Gastroesophageal sphincter (tissue), 4 donors: ENCODE measurements at regions not wholly inside any gene's neighbourhood (a gene's known extent, or its start where the extent isn't known, plus 50 kb on each side); places are given as distances from the start of the nearest gene placed in this dataset.
A peak's percentile ranks its signal among the peaks of the same experiment; 100 is the strongest.
"Not testable (repeated sequence)": the region's sequence is repeated elsewhere in the genome, so short reads cannot be mapped to it uniquely, and the experiment has no call there.

Experiments used
- ATAC-seq: fragments of 150-250 bp; one replicate; pipeline ENCODE4 v1.9.1; 2016; ENCODE audit warnings: mild to moderate bottlenecking, moderate library complexity
- H3K27ac ChIP-seq, 4 donors: fragments of 200-600 bp; sonication (generic) in 3 of 4; 1 replicate in 3 of 4; 2 replicates in 1 of 4; pipeline ENCODE4 v1.5.1; 2016 to 2019
- H3K27me3 ChIP-seq: fragments of 200-600 bp; sonication (generic); one replicate; pipeline ENCODE4 v1.5.1; 2019
- H3K36me3 ChIP-seq, 2 donors: fragments of 200-600 bp; sonication (generic); one replicate each; pipeline ENCODE4 v1.5.1; 2019; ENCODE audit warnings: control low read depth in 1 of 2
- H3K4me1 ChIP-seq, 3 donors: fragments of 200-600 bp; sonication (generic); 1 replicate in 2 of 3; 2 replicates in 1 of 3; pipeline ENCODE4 v1.5.1; 2016 to 2019; ENCODE audit warnings: control low read depth in 2 of 3
- H3K4me3 ChIP-seq, 2 donors: fragments of 200-600 bp; sonication (generic); one replicate each; pipeline ENCODE4 v1.5.1; 2019; ENCODE audit warnings: mild to moderate bottlenecking in 1 of 2, moderate library complexity in 1 of 2
- H3K9me3 ChIP-seq, 3 donors: fragments of 200-600 bp; sonication (generic); one replicate each; pipeline ENCODE4 v1.5.1; 2017 to 2019; ENCODE audit warnings: control low read depth in 2 of 3
- CTCF ChIP-seq, 4 experiments: fragments of 200-600 bp in 2 of 4; fragments of 450-650 bp in 2 of 4; sonication (generic) in 1 of 4; IDR thresholded peaks; one replicate each; pipeline ENCODE4 v1.5.1; 2017 to 2019; ENCODE audit warnings: antibody characterized with exemption in 4 of 4, mild to moderate bottlenecking in 2 of 4, moderate library complexity in 2 of 4
- POLR2A ChIP-seq, 2 donors: fragments of 450-650 bp; IDR thresholded peaks; one replicate each; pipeline ENCODE4 v1.6.1; 2017; ENCODE audit warnings: antibody characterized with exemption in 2 of 2, mild to moderate bottlenecking in 2 of 2, moderate library complexity in 1 of 2
- POLR2AphosphoS5 ChIP-seq: sonication (generic); formaldehyde crosslinking; IDR thresholded peaks from one replicate; pipeline ENCODE4 v1.6.1; 2017; ENCODE audit warnings: antibody characterized with exemption
- WGBS, 2 donors: methylation state at CpG; one replicate each; pipeline ENCODE4 v1.1.5; 2018; ENCODE audit warnings: low coverage in 1 of 2; 5-methylcytosine and 5-hydroxymethylcytosine counted together

DNA sequence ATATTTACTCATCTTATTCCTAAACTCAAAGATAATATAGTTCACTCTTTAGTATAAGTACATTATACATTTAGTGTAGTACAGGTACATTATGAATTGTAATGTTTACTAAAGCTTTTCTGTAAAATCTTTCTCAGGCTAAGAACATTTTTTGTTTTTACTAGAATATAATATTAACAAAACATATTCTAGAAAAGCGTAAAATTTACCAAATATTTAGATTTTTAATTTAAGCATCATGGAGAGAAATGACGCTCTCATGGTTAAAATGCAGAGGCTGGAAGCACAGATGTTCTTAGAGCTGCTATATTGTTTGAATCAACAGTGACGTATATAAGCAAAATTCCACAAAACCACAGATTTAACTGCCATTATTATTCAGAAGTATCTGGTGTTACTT, 54.7 kb upstream of the NBPF15 start:
- H3K36me3 ChIP-seq, ATAC-seq, H3K27me3 ChIP-seq, H3K27ac ChIP-seq, H3K9me3 ChIP-seq, H3K4me3 ChIP-seq, H3K4me1 ChIP-seq: not testable (repeated sequence)
- 50% methylated on average over 1 of the region's 3 CpGs; no CpG with 5 or more reads in 1 of the 2 donors for WGBS, 2 donors

DNA sequence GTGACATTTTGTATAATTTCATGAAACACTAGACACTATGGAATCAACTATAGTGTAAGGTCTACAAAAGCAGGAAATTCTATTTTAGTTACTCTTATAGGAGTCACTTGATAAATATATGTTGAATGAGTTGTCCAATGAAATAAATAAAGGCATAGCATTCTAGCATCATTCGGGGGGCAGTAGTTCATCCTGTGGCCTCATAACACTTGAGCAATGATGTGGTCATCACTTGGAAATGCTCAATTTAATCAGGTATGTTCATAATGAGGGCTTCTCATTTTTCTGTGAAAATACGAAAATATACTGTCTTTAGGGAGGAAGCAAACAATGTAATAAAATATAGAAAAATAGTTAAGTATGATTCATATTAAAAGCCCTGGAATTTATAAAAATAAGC, 55.4 kb upstream of the NBPF15 start:
- not testable (repeated sequence) for H3K36me3 ChIP-seq, H3K4me1 ChIP-seq, H3K9me3 ChIP-seq, H3K27me3 ChIP-seq, H3K4me3 ChIP-seq, ATAC-seq, H3K27ac ChIP-seq
- WGBS, 2 donors, result 100% methylated on average over 1 of the region's 2 CpGs

- ATAC-seq, H3K27ac ChIP-seq, H3K9me3 ChIP-seq, H3K4me3 ChIP-seq, H3K36me3 ChIP-seq, H3K4me1 ChIP-seq, H3K27me3 ChIP-seq: not testable (repeated sequence)
- WGBS, 2 donors, result 63 to 69% methylated on average over 4 to 5 of the region's 9 CpGs
Measured at GRCh38 chr1:144518439-144518838, 57.0 kb upstream of the NBPF15 start.

- H3K36me3 ChIP-seq, H3K9me3 ChIP-seq, H3K27me3 ChIP-seq, H3K4me1 ChIP-seq, H3K4me3 ChIP-seq, ATAC-seq, H3K27ac ChIP-seq: not testable (repeated sequence)
- 63% methylated on average over 1 of the region's 12 CpGs; no CpG with 5 or more reads in 1 of the 2 donors for WGBS, 2 donors
Measured at GRCh38 chr1:144519528-144520189, 58.2 kb upstream of the NBPF15 start.

GRCh38 chr1:144523661-144524407, 62.4 kb upstream of the NBPF15 start:
- H3K4me1 ChIP-seq, result not testable (repeated sequence)

GRCh38 chr1:144532156-144532607, 60.5 kb upstream of the PPIAL4F start:
- ATAC-seq, result peak; percentile 72
- H3K36me3 ChIP-seq, H3K9me3 ChIP-seq, H3K4me3 ChIP-seq, H3K4me1 ChIP-seq, H3K27ac ChIP-seq, H3K27me3 ChIP-seq: not testable (repeated sequence)
- TF ChIP-seq CTCF (IDR thresholded peaks at IDR 0.05), result peak in 3 of 4 experiments; percentile 23 to 57 (median 27)
- 31% methylated on average over 9 of the region's 9 CpGs; no CpG with 5 or more reads in 1 of the 2 donors for WGBS, 2 donors

More at GRCh38 chr1:144523661-144524407, 62.4 kb upstream of the NBPF15 start:
- Histone ChIP-seq H3K4me3 (peak overlapping the region in 1 of 2 donors; percentile 25), H3K27ac (peak overlapping the region in 2 of 4 donors; percentile 78 to 82)
- peak; percentile 99 for ATAC-seq
- H3K36me3 ChIP-seq, H3K9me3 ChIP-seq, H3K27me3 ChIP-seq: not testable (repeated sequence)
- TF ChIP-seq POLR2AphosphoS5 (peak; percentile 48), POLR2A (IDR thresholded peaks at IDR 0.05) (peak in 1 of 2 donors; percentile 31)
- WGBS, 2 donors, result 32% methylated on average over 5 of the region's 33 CpGs; no CpG with 5 or more reads in 1 of the 2 donors

DNA sequence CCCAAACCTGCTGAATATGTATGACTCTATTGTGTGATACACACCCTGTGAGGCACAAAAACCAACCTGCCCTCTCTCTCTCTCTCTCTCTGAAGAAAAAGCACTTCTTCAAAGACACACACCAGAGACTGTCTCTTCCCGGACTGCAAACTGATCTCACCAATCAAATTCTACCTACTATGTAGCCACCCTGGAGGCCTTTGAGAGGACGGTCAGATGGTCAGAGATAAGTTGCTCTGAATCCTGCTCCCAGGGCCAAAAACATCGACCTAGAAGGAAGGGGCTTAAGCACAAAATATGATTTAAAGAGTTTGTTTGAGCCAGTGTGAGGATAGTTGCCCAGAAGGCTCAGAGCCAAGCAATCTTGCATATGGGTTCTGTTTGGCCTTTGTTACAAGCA, 59.2 kb upstream of the PPIAL4F start:
- ATAC-seq, H3K27ac ChIP-seq, H3K4me1 ChIP-seq, H3K9me3 ChIP-seq, H3K27me3 ChIP-seq, H3K36me3 ChIP-seq, H3K4me3 ChIP-seq: not testable (repeated sequence)
- 0 to 74% methylated on average over 1 to 3 of the region's 3 CpGs for WGBS, 2 donors

GRCh38 chr1:144534286-144534685, 58.4 kb upstream of the PPIAL4F start:
- not testable (repeated sequence) for H3K4me1 ChIP-seq, ATAC-seq, H3K9me3 ChIP-seq, H3K27ac ChIP-seq, H3K27me3 ChIP-seq, H3K4me3 ChIP-seq, H3K36me3 ChIP-seq
- WGBS, 2 donors, result 60% methylated on average over 1 of the region's 1 CpG; no CpG with 5 or more reads in 1 of the 2 donors

- H3K27me3 ChIP-seq, result peaks cover 21% of the 10 kb centered on the region
- H3K9me3 ChIP-seq, H3K4me1 ChIP-seq, H3K27ac ChIP-seq, H3K4me3 ChIP-seq, H3K36me3 ChIP-seq, ATAC-seq: not testable (repeated sequence)
- WGBS, 2 donors, result 80% methylated on average over 1 of the region's 1 CpG; no CpG with 5 or more reads in 1 of the 2 donors
Measured at GRCh38 chr1:144536677-144537076, 56.0 kb upstream of the PPIAL4F start.

GRCh38 chr1:144537234-144537633, 55.5 kb upstream of the PPIAL4F start:
- no CpG with 5 or more reads among the region's 5 CpGs for WGBS, 2 donors

GRCh38 chr1:144538736-144539135, 54.0 kb upstream of the PPIAL4F start:
- WGBS, 2 donors, result 56 to 60% methylated on average over 1 to 3 of the region's 6 CpGs
- not testable (repeated sequence) for H3K4me3 ChIP-seq, ATAC-seq, H3K9me3 ChIP-seq, H3K4me1 ChIP-seq, H3K27ac ChIP-seq, H3K36me3 ChIP-seq
- peaks cover 21% of the 10 kb centered on the region for H3K27me3 ChIP-seq

More at GRCh38 chr1:144537234-144537633, 55.5 kb upstream of the PPIAL4F start:
- H3K27ac ChIP-seq, H3K36me3 ChIP-seq, ATAC-seq, H3K4me1 ChIP-seq, H3K4me3 ChIP-seq, H3K9me3 ChIP-seq: not testable (repeated sequence)
- peaks cover 21% of the 10 kb centered on the region for H3K27me3 ChIP-seq
